ENCODE measurements at regions not wholly inside any gene's neighbourhood (a gene's known extent, or its start where the extent isn't known, plus 50 kb on each side); places are given as distances from the start of the nearest gene placed in this dataset.

DNA sequence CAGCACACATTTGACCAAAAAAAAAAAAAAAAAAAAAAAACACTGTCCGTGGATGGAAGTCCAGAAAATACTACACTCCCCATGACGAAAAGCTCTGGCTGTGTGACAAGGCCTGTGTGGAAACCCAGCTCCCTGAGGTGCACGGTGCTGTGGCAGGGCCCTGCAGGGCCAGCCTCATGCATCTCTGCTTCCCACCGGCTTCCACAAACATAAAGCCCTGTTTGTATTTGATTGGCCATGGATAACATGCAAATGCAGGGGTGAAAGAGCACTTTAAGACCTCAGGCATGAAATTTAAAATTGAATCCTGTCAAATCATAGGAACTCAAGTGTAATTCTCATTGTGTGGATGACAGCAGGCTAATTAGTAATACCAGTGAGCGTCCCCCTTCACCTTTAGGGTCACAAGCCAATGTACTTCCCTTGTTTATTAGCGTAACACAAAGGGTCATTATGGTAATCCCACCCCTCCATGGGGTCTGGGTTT, 757.2 kb downstream of the GALR1 start:
- Histone ChIP-seq H3K79me2 (ENCODE audit: control insufficient read depth, insufficient read depth, low read length) (no peaks in the 10 kb centered on the region), H3K9me1 (ENCODE audit: control insufficient read depth, extremely low read depth, insufficient read depth, low read length) (no peaks in the 10 kb centered on the region), H3K9ac (ENCODE audit: control insufficient read depth, extremely low read depth, insufficient read depth, low read length) (no peak overlapping the region), H2AFZ (ENCODE audit: control insufficient read depth, low read length) (no peak overlapping the region), H3K27me3 (ENCODE audit: control insufficient read depth, extremely low read depth, insufficient read depth, low read length) (no peaks in the 10 kb centered on the region), H4K20me1 (ENCODE audit: control insufficient read depth, extremely low read depth, insufficient read depth, low read length) (no peaks in the 10 kb centered on the region), H3K36me3 (ENCODE audit: control insufficient read depth in 2 of 2, extremely low read depth in 1 of 2, insufficient read depth in 2 of 2, low read length in 2 of 2) (no peaks in the 10 kb centered on the region), H3K27ac (ENCODE audit: control insufficient read depth, insufficient read depth, low read length) (no peak overlapping the region), H3K4me3 (ENCODE audit: control insufficient read depth in 2 of 3, extremely low read depth in 1 of 3, insufficient read depth in 2 of 3, low read depth in 1 of 3, low read length in 3 of 3) (no peak overlapping the region), H3K4me1 (ENCODE audit: control insufficient read depth, extremely low read depth, insufficient read depth, low read length) (no peaks in the 10 kb centered on the region), H3K9me3 (ENCODE audit: control insufficient read depth, low read depth, low read length) (no peaks in the 10 kb centered on the region), H3K4me2 (ENCODE audit: control insufficient read depth, extremely low read depth, insufficient read depth, low read depth, low read length) (no peak overlapping the region)
- TF ChIP-seq CTCF (optimal IDR thresholded peaks at IDR 0.05 in 1 of 3, IDR thresholded peaks at IDR 0.05 in 1 of 3, conservative IDR thresholded peaks at IDR 0.05 in 1 of 3; ENCODE audit: extremely low read depth in 1 of 3, insufficient read depth in 2 of 3, low read length in 3 of 3) (no peak), EZH2 (IDR thresholded peaks at IDR 0.05; ENCODE audit: low read length) (no peak)
- FAIRE-seq (no peak), DNase-seq (ENCODE audit: low read depth, low spot score) (no peak)
- dilution Hi-C loops (cut with MboI; ENCODE audit: extremely low pct_ligation_motif_present, low sequenced_read_pairs): no loop called here

- Histone ChIP-seq H3K79me2 (ENCODE audit: control insufficient read depth, insufficient read depth, low read length) (no peaks in the 10 kb centered on the region), H3K36me3 (ENCODE audit: control insufficient read depth in 2 of 2, extremely low read depth in 1 of 2, insufficient read depth in 2 of 2, low read length in 2 of 2) (no peaks in the 10 kb centered on the region), H3K27ac (ENCODE audit: control insufficient read depth, insufficient read depth, low read length) (no peak overlapping the region), H3K27me3 (ENCODE audit: control insufficient read depth, extremely low read depth, insufficient read depth, low read length) (no peaks in the 10 kb centered on the region), H3K9me1 (ENCODE audit: control insufficient read depth, extremely low read depth, insufficient read depth, low read length) (no peaks in the 10 kb centered on the region), H3K4me1 (ENCODE audit: control insufficient read depth, extremely low read depth, insufficient read depth, low read length) (no peaks in the 10 kb centered on the region), H2AFZ (ENCODE audit: control insufficient read depth, low read length) (no peak overlapping the region), H4K20me1 (ENCODE audit: control insufficient read depth, extremely low read depth, insufficient read depth, low read length) (no peaks in the 10 kb centered on the region), H3K9me3 (ENCODE audit: control insufficient read depth, low read depth, low read length) (no peaks in the 10 kb centered on the region), H3K4me3 (ENCODE audit: control insufficient read depth in 2 of 3, extremely low read depth in 1 of 3, insufficient read depth in 2 of 3, low read depth in 1 of 3, low read length in 3 of 3) (no peak overlapping the region), H3K4me2 (ENCODE audit: control insufficient read depth, extremely low read depth, insufficient read depth, low read depth, low read length) (no peak overlapping the region), H3K9ac (ENCODE audit: control insufficient read depth, extremely low read depth, insufficient read depth, low read length) (no peak overlapping the region)
- dilution Hi-C loops (cut with MboI; ENCODE audit: extremely low pct_ligation_motif_present, low sequenced_read_pairs): no loop called here
- FAIRE-seq (no peak), DNase-seq (ENCODE audit: low read depth, low spot score) (no peak)
- TF ChIP-seq CTCF (optimal IDR thresholded peaks at IDR 0.05 in 1 of 3, IDR thresholded peaks at IDR 0.05 in 1 of 3, conservative IDR thresholded peaks at IDR 0.05 in 1 of 3; ENCODE audit: extremely low read depth in 1 of 3, insufficient read depth in 2 of 3, low read length in 3 of 3): no peak
- TF ChIP-seq EZH2 (IDR thresholded peaks at IDR 0.05; ENCODE audit: low read length): no peak
Observed at GRCh38 chr18:78010363-78010762, 760.7 kb downstream of the GALR1 start.

All from keratinocyte (primary cell).